Lower lobe of right lung (tissue), 2 donors: ENCODE measurements at regions not wholly inside any gene's neighbourhood (a gene's known extent, or its start where the extent isn't known, plus 50 kb on each side); places are given as distances from the start of the nearest gene placed in this dataset.

ENCODE experiments used
- ATAC-seq, 2 donors: fragments of 200-7000 bp; cut with Tn5 transposase; one replicate each; pipeline ENCODE4 v1.9.1; 2020 to 2022; ENCODE audit warnings: mild to moderate bottlenecking in 2 of 2, moderate library complexity in 2 of 2
- DNase-seq: peaks from one replicate; pipeline ENCODE4 v3.0.0-alpha.2; 2020
- H3K27ac ChIP-seq: fragments of 200-600 bp; one replicate; pipeline ENCODE4 v1.8.0; 2022
- H3K27me3 ChIP-seq: fragments of 200-600 bp; one replicate; pipeline ENCODE4 v1.8.0; 2022; ENCODE audit warnings: low read depth
- H3K36me3 ChIP-seq: fragments of 200-600 bp; one replicate; pipeline ENCODE4 v1.8.0; 2022; ENCODE audit warnings: mild to moderate bottlenecking
- H3K4me1 ChIP-seq: fragments of 200-600 bp; one replicate; pipeline ENCODE4 v1.8.0; 2022
- H3K4me3 ChIP-seq: fragments of 200-600 bp; one replicate; pipeline ENCODE4 v1.8.0; 2022; ENCODE audit warnings: mild to moderate bottlenecking
- H3K9me3 ChIP-seq: fragments of 200-600 bp; one replicate; pipeline ENCODE4 v1.8.0; 2022
- intact Hi-C: fragments of 100-400 bp; cut with DNase I; formaldehyde crosslinking; loops from one replicate; pipeline ENCODE4 v1.11.0; 2022
- TF ChIP-seq, protein P1 (sequence below): fragments of 200-600 bp; IDR thresholded peaks from one replicate; pipeline ENCODE4 v1.8.0; 2022; ENCODE audit warnings: antibody characterized with exemption, mild to moderate bottlenecking
- donor health status: DM: no; HTN: yes; CAD: no; lungs with severe emphysema.

DNA sequence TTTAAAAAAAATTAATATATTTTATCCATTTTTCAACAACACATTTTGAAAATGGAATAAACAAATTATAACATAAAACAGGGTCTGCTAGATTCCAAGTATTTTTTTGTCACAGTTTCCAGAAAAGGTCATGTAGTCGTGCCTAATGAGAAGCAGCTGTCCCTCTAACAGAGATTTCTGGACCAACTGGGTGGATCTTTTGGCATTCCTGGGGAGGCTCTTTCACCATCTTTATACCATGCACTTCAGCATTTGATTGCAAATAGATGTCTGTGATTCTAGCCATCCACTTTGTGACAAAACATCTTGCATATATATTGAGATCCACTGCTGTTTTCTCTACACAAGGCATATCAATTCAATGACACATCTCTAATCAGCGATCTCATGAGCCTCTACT is 210.7 kb upstream of the LDB2 start:
- ATAC-seq: no peak

DNA sequence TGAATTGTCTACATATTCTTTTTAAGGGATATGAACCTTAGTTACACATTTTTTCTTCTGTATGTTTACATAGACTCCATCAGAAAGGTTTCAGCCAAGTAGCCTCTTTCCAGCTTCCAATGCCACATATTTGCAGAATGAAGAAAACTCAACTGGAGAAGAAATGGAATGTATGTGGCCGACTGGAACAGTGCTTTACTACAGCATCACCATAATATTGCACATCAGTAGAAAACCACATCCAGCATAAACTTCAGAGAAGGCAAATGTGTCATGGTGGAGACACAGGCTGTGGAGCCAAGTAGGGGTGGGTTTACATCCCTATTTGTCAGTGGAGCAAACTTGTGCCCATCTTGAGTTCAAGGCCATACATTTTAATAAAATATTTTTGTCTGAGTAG is 204.8 kb upstream of the LDB2 start:
- Histone ChIP-seq H3K27ac (no peak overlapping the region), H3K4me1 (no peaks in the 10 kb centered on the region), H3K27me3 (no peaks in the 10 kb centered on the region), H3K4me3 (no peak overlapping the region), H3K9me3 (no peaks in the 10 kb centered on the region), H3K36me3 (no peaks in the 10 kb centered on the region)
- ATAC-seq: no peak
- TF ChIP-seq, protein P1, sequence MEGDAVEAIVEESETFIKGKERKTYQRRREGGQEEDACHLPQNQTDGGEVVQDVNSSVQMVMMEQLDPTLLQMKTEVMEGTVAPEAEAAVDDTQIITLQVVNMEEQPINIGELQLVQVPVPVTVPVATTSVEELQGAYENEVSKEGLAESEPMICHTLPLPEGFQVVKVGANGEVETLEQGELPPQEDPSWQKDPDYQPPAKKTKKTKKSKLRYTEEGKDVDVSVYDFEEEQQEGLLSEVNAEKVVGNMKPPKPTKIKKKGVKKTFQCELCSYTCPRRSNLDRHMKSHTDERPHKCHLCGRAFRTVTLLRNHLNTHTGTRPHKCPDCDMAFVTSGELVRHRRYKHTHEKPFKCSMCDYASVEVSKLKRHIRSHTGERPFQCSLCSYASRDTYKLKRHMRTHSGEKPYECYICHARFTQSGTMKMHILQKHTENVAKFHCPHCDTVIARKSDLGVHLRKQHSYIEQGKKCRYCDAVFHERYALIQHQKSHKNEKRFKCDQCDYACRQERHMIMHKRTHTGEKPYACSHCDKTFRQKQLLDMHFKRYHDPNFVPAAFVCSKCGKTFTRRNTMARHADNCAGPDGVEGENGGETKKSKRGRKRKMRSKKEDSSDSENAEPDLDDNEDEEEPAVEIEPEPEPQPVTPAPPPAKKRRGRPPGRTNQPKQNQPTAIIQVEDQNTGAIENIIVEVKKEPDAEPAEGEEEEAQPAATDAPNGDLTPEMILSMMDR: no peak
- intact Hi-C loops: no loop called here
- DNase-seq: no peak

More for the DNA sequence above, 210.7 kb upstream of the LDB2 start:
- intact Hi-C loops: no loop called here
- H3K36me3 ChIP-seq: no peaks in the 10 kb centered on the region
- peaks cover 3% of the 10 kb centered on the region for H3K4me1 ChIP-seq
- no peaks in the 10 kb centered on the region for H3K27me3 ChIP-seq
- H3K4me3 ChIP-seq: no peak overlapping the region
- H3K27ac ChIP-seq: no peak overlapping the region
- DNase-seq: no peak
- TF ChIP-seq, protein P1: no peak
- H3K9me3 ChIP-seq: no peaks in the 10 kb centered on the region

DNA sequence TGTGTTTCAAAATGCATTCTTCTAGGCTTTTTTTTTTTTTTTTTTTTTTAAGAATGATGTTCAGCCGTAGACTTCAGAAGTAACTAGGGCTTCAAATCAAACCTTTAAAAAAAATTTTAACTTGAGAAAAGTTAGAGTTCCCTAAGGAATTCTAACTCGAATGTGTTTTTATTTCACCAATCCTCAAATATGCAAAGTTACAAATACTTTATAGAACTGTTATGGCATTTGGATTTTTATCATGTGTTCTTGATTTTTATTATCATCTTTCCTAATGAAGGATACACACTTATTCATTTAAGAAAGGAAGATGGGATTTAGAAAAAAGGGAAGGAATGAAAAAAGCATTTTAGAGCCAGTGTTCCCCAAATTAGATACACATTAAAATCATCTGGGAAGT is 200.6 kb upstream of the LDB2 start:
- TF ChIP-seq, protein P1: no peak
- Histone ChIP-seq H3K4me1 (no peaks in the 10 kb centered on the region), H3K9me3 (no peaks in the 10 kb centered on the region), H3K27ac (no peak overlapping the region), H3K36me3 (no peaks in the 10 kb centered on the region), H3K27me3 (no peaks in the 10 kb centered on the region), H3K4me3 (no peak overlapping the region)
- no peak for DNase-seq
- ATAC-seq: no peak
- intact Hi-C loops: no loop called here

DNA sequence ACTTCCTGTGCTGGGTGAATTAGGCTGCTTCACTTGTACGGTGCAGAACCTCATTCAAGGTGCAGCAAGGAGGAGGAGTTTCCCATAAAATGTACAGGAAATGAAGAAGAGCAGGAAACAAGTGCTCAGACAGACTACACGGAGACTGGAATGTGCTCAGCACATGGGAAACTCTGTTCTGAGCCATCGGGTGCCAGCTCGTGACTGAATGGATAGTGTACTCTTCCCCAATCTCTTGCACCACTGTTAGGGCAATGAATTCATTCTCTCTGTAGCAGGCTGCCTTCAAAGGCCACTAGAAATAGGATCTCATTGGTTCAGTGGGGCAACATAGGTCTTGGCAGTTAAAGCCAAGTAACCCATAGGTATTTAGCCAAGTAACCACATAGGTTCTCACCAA is 200.0 kb upstream of the LDB2 start:
- Histone ChIP-seq H3K36me3 (no peaks in the 10 kb centered on the region), H3K4me3 (no peak overlapping the region), H3K27me3 (no peaks in the 10 kb centered on the region), H3K27ac (no peak overlapping the region), H3K4me1 (no peaks in the 10 kb centered on the region), H3K9me3 (no peaks in the 10 kb centered on the region)
- ATAC-seq (no peak), DNase-seq (no peak)
- TF ChIP-seq, protein P1: no peak
- intact Hi-C loops: no loop called here

DNA sequence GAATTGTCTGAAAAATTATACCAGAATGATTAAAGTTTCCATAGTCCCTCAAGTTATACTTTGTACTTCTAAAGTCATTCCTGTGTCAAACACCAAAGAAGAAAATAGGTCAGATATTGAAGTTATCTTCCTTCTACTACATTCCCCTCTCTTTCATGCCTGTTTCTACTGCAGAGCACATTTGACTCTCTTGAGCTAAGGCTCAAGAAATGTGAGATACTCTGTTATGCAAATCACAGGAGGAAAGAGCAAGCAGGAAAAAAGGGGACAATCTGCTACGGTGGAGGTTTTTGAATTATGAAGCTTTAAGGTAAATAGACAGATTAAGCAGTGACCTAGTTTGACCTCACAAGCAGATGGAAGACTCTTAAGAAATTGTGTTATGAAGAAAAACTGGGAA is 198.9 kb upstream of the LDB2 start:
- TF ChIP-seq, protein P1: no peak
- ATAC-seq (no peak), DNase-seq (no peak)
- no peaks in the 10 kb centered on the region for H3K27me3 ChIP-seq
- H3K4me1 ChIP-seq: no peaks in the 10 kb centered on the region
- no peak overlapping the region for H3K4me3 ChIP-seq
- no peaks in the 10 kb centered on the region for H3K9me3 ChIP-seq
- intact Hi-C loops: no loop called here
- no peak overlapping the region for H3K27ac ChIP-seq
- no peaks in the 10 kb centered on the region for H3K36me3 ChIP-seq

DNA sequence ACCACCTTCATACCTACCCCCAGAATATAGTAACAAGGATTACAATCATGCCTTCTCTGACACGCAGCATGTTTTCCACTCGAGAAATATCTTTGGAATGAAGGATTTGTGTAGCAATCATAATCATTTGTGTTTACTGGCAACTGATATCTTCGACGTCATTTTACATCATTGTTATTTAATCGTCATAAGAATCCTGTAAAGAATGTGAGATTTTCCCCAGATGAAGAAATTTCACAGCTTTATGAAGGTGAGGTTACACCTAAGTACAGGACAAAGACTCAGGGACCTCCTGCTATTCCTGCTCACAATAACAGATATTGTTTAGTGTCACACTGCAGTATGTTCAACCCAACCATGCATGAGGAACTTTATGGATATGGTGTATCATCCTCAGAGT is 198.2 kb upstream of the LDB2 start:
- Histone ChIP-seq H3K27ac (no peak overlapping the region), H3K27me3 (no peaks in the 10 kb centered on the region), H3K36me3 (no peaks in the 10 kb centered on the region), H3K4me3 (no peak overlapping the region), H3K4me1 (no peaks in the 10 kb centered on the region), H3K9me3 (no peaks in the 10 kb centered on the region)
- TF ChIP-seq, protein P1: no peak
- ATAC-seq (no peak), DNase-seq (no peak)
- intact Hi-C loops: no loop called here
